Parathyroid adenoma (tissue), 2 donors: ENCODE measurements at regions not wholly inside any gene's neighbourhood (a gene's known extent, or its start where the extent isn't known, plus 50 kb on each side); places are given as distances from the start of the nearest gene placed in this dataset.

Experiments used
- H2AFZ ChIP-seq: fragments of 300-600 bp; sonication (generic); one replicate; pipeline ENCODE4 v1.7.0; 2017; ENCODE audit warnings: antibody characterized with exemption, mild to moderate bottlenecking
- H3K27ac ChIP-seq: fragments of 300-600 bp; sonication (generic); one replicate; pipeline ENCODE4 v1.7.0; 2017
- H3K27me3 ChIP-seq: fragments of 300-600 bp; sonication (generic); one replicate; pipeline ENCODE4 v1.7.0; 2017; ENCODE audit warnings: low read length; ENCODE audit not compliant: control insufficient read depth, insufficient read depth
- H3K36me3 ChIP-seq: fragments of 300-600 bp; sonication (generic); one replicate; pipeline ENCODE4 v1.7.0; 2017; ENCODE audit warnings: low read length; ENCODE audit not compliant: control insufficient read depth, insufficient read depth
- H3K4me1 ChIP-seq: fragments of 300-600 bp; sonication (generic); one replicate; pipeline ENCODE4 v1.7.0; 2017; ENCODE audit warnings: control low read depth
- H3K4me2 ChIP-seq: fragments of 300-600 bp; sonication (generic); one replicate; pipeline ENCODE4 v1.7.0; 2017; ENCODE audit warnings: low read length
- H3K4me3 ChIP-seq: fragments of 300-600 bp; sonication (generic); one replicate; pipeline ENCODE4 v1.7.0; 2017; ENCODE audit warnings: low read depth, low read length
- H3K79me2 ChIP-seq: fragments of 300-600 bp; sonication (generic); one replicate; pipeline ENCODE4 v1.7.0; 2017; ENCODE audit warnings: control low read depth
- H3K9ac ChIP-seq: fragments of 300-600 bp; sonication (generic); one replicate; pipeline ENCODE4 v1.7.0; 2017; ENCODE audit warnings: mild to moderate bottlenecking
- H3K9me3 ChIP-seq: fragments of 300-600 bp; sonication (generic); one replicate; pipeline ENCODE4 v1.7.0; 2017; ENCODE audit warnings: low read length; ENCODE audit not compliant: control insufficient read depth
- TF ChIP-seq, protein P1 (sequence below): fragments of 300-600 bp; sonication (generic); IDR thresholded peaks from one replicate; pipeline ENCODE4 v1.7.0; 2017; ENCODE audit warnings: antibody characterized with exemption, mild to moderate bottlenecking
- donor health status: primary hyperparathyroidism.

DNA sequence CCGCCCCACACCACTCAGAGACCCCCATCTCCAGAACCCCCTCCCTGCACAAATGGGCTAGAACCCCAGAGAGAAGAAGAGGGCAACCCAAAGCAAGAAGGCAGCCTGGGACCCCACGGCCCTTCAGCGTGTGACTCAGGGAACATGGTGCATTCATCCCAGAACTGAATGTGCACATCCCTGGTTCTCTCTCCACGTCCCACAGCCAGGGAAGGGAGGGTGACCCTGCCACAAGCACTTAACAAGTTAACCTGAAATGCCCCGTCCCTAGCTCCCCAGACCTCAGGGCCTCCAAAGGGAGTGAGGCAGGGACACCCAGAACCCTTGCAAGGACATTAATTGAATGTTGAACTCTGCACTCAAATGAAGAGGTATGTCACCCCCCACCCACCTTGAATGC is 202.5 kb upstream of the TNRC6C start:
- Histone ChIP-seq H3K36me3 (no peaks in the 10 kb centered on the region), H3K27me3 (no peaks in the 10 kb centered on the region), H3K27ac (no peak overlapping the region), H3K79me2 (no peaks in the 10 kb centered on the region), H3K4me1 (no peaks in the 10 kb centered on the region), H3K9ac (no peak overlapping the region), H3K4me3 (no peak overlapping the region), H3K4me2 (no peak overlapping the region), H3K9me3 (no peaks in the 10 kb centered on the region), H2AFZ (no peak overlapping the region)
- TF ChIP-seq, protein P1, sequence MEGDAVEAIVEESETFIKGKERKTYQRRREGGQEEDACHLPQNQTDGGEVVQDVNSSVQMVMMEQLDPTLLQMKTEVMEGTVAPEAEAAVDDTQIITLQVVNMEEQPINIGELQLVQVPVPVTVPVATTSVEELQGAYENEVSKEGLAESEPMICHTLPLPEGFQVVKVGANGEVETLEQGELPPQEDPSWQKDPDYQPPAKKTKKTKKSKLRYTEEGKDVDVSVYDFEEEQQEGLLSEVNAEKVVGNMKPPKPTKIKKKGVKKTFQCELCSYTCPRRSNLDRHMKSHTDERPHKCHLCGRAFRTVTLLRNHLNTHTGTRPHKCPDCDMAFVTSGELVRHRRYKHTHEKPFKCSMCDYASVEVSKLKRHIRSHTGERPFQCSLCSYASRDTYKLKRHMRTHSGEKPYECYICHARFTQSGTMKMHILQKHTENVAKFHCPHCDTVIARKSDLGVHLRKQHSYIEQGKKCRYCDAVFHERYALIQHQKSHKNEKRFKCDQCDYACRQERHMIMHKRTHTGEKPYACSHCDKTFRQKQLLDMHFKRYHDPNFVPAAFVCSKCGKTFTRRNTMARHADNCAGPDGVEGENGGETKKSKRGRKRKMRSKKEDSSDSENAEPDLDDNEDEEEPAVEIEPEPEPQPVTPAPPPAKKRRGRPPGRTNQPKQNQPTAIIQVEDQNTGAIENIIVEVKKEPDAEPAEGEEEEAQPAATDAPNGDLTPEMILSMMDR, result no peak

DNA sequence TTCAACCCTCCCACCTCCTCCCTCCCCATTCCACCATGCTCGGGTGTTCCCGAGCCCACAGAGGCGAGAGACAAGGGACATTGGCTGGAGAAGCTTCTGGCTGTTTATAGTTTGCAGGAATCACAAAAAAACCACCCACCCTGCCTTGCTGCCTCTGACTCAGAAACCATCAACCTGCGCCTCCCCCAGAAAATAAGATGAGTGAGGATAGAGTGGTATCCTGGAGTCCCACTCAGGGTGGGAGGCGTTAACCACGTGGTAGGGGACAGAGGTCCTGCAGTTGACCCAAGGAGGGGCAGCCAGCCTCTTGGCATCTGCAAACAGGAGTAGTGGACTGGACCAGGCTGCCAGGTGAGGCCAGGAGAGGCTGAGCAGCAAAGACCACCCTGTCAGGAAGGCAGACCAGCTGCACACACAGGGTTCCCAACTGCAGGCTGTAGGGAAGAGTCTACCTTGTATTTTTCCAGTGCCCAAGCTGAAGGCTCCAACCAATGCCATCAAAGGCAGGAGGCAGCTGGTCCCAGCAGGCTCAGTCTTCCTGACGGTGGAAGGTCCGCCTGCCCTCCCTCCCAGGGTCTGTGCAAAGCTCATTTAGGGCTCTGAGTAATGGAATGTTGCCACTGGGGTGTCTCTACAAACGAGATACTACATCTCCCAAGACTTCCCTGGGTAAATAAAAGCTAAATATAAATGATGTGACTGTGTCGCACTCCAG is 201.5 kb upstream of the TNRC6C start:
- Histone ChIP-seq H3K9me3 (no peaks in the 10 kb centered on the region), H2AFZ (no peak overlapping the region), H3K36me3 (no peaks in the 10 kb centered on the region), H3K4me2 (no peak overlapping the region), H3K4me1 (no peaks in the 10 kb centered on the region), H3K9ac (no peak overlapping the region), H3K4me3 (no peak overlapping the region), H3K27me3 (no peaks in the 10 kb centered on the region), H3K27ac (no peak overlapping the region), H3K79me2 (no peaks in the 10 kb centered on the region)
- TF ChIP-seq, protein P1, result no peak

DNA sequence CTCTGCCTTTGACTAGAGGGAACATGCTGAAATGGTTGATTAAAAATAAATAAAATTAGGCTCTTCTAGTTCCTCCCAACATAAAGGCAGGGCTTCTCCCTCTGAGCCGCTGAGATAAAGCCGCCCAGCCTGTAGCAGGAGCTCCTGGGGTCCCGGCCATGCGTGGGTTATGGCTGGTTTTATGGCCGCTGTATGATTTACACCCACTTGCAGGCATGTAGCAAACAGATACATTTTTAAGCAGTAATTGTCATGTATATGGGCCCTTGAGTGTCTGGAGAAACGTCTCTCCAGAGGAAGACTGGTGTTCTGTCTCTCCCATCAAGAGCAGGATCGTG is 201.0 kb upstream of the TNRC6C start:
- no peak overlapping the region for H2AFZ ChIP-seq
- TF ChIP-seq, protein P1, result no peak
- no peaks in the 10 kb centered on the region for H3K9me3 ChIP-seq
- no peaks in the 10 kb centered on the region for H3K79me2 ChIP-seq
- no peaks in the 10 kb centered on the region for H3K36me3 ChIP-seq
- no peak overlapping the region for H3K9ac ChIP-seq
- no peaks in the 10 kb centered on the region for H3K4me1 ChIP-seq
- no peak overlapping the region for H3K4me2 ChIP-seq
- no peak overlapping the region for H3K27ac ChIP-seq
- no peaks in the 10 kb centered on the region for H3K27me3 ChIP-seq
- no peak overlapping the region for H3K4me3 ChIP-seq

DNA sequence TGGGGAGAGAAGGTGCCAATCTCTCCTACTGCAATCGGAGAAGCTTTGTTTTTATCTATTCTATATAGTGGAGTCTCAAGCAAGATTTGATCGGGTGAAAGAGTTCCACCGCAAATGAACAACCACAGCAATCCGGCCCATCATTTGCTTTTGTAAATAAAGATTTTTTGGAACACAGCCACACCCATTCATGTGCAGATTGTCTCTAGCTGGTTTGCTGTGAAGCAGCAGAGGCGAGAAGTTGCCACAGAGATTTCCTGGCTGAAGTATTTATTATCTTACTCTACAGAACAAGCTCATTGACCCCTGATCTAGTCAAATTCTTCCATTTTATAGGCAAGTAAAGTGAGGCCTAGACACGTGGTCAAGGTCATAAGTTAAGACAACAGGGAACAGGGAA is 195.5 kb upstream of the TNRC6C start:
- Histone ChIP-seq H3K36me3 (no peaks in the 10 kb centered on the region), H3K27ac (no peak overlapping the region), H3K4me1 (no peaks in the 10 kb centered on the region), H3K27me3 (no peaks in the 10 kb centered on the region), H3K4me3 (no peak overlapping the region), H3K9me3 (no peaks in the 10 kb centered on the region), H2AFZ (no peak overlapping the region), H3K79me2 (no peaks in the 10 kb centered on the region), H3K9ac (no peak overlapping the region), H3K4me2 (no peak overlapping the region)
- TF ChIP-seq, protein P1, result no peak

DNA sequence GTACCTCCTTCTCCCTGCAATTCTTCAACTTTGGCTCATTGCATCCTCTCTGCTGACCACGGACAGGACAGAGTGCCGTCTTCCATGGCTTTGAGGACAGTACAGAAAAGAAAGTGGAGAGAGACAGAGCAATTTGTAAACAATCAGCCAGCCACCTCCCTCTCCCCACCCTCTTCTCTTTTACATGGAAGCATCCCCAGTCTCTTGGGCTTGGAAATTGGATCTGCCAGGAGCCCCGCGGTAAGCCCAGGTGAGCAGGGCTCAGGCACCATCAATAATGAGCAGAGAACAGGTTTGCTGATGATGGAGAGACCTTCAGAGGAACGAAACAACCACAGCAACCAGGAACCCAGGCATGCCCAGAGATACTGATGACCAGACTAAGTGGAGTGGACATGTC is 194.9 kb upstream of the TNRC6C start:
- TF ChIP-seq, protein P1, result no peak
- H3K9me3 ChIP-seq, result no peaks in the 10 kb centered on the region
- no peaks in the 10 kb centered on the region for H3K79me2 ChIP-seq
- H3K4me1 ChIP-seq, result no peaks in the 10 kb centered on the region
- H3K27ac ChIP-seq, result no peak overlapping the region
- H3K36me3 ChIP-seq, result no peaks in the 10 kb centered on the region
- no peak overlapping the region for H3K4me2 ChIP-seq
- no peaks in the 10 kb centered on the region for H3K27me3 ChIP-seq
- H3K9ac ChIP-seq, result no peak overlapping the region
- H3K4me3 ChIP-seq, result no peak overlapping the region
- no peak overlapping the region for H2AFZ ChIP-seq
